Epithelial cell of proximal tubule (primary cell): ENCODE measurements at regions not wholly inside any gene's neighbourhood (a gene's known extent, or its start where the extent isn't known, plus 50 kb on each side); places are given as distances from the start of the nearest gene placed in this dataset.

ENCODE experiments used
- DNase-seq: peaks from one replicate; pipeline ENCODE4 v3.0.0-alpha.2; 2011; ENCODE audit warnings: low read depth
- H3K4me3 ChIP-seq: 2 replicates; pipeline ENCODE4 v1.5.1; 2011; ENCODE audit warnings: low read depth, mild to moderate bottlenecking, low read length
- CTCF ChIP-seq: conservative IDR thresholded peaks from 2 replicates; pipeline ENCODE4 v1.5.1; 2012; ENCODE audit warnings: low read depth, mild to moderate bottlenecking, low read length

GRCh38 chr11:92623055-92623454 lies 346.4 kb upstream of the MTNR1B start:
- H3K4me3 ChIP-seq, result no peak overlapping the region
- TF ChIP-seq CTCF, result no peak
- no peak for DNase-seq

DNA sequence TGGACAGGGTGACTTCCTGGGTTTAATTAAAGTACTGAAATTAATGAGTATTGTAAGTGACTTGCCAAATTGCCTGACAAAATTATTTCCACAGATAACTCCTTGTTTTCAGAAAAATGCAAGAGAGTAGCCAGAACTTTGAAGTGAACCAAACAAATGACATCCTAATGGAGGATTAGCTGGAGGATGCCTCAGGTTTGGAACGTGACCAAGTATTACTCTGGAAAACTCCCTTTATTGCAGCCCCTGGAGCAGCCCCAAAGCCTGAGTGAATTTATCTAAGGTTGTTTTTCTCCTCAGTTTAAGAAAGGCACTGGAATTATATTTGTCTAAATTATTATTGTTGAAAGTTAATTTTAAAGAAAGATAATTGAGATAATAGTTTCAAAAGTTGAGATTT lies 343.6 kb upstream of the MTNR1B start:
- DNase-seq, result no peak
- TF ChIP-seq CTCF, result no peak
- no peak overlapping the region for H3K4me3 ChIP-seq

DNA sequence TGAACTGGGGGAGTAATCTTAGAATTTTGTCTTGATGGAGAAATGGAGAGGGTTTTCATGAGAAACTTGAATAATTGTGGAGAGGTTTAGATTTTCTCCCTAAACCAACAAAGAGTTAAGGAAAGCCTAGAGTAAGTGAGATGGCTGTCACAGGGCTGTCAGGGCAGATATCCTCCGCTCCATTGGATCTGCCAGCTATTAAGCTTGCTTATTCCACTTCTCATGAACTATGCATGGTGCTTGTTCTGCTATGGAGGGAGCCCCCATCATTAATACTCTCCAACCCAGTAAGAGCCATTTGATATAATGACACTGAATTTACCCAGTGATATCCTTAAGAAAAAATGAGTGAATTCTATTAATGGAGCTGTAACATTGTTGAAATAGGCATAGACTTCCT lies 342.8 kb upstream of the MTNR1B start:
- no peak for DNase-seq

DNA sequence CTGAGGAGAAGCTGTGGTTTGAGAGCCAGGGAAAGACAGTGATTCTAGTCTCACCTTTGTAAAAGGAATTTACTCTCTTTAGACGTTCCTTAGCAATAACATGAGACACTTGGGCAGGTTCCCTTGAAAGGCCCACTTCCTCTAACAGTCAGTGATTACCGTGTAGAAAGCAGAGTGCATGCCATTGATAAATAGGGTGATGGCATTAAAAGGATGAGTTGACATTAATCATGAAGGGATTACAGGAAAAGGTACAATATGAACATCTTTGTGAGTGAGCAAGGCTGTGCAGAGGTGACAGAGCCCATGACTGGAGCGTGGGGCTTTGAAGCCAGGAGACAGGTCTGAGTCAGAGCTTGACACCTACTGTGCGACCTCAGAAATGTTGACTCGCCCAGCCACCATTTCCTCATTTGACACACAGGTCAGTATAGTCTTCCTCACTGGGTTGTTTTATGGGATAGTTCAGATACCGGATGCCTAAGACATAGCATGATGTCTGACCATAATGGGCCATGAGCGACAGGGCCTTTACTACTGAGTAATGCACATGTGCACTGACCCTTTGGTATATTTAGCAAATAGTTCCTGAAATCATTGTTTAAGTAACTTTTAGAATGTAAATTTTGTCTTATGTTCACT lies 341.7 kb upstream of the MTNR1B start:
- no peak for DNase-seq
- no peak for TF ChIP-seq CTCF
- no peak overlapping the region for H3K4me3 ChIP-seq

More for the DNA sequence above, 342.8 kb upstream of the MTNR1B start:
- H3K4me3 ChIP-seq, result no peak overlapping the region
- no peak for TF ChIP-seq CTCF

DNA sequence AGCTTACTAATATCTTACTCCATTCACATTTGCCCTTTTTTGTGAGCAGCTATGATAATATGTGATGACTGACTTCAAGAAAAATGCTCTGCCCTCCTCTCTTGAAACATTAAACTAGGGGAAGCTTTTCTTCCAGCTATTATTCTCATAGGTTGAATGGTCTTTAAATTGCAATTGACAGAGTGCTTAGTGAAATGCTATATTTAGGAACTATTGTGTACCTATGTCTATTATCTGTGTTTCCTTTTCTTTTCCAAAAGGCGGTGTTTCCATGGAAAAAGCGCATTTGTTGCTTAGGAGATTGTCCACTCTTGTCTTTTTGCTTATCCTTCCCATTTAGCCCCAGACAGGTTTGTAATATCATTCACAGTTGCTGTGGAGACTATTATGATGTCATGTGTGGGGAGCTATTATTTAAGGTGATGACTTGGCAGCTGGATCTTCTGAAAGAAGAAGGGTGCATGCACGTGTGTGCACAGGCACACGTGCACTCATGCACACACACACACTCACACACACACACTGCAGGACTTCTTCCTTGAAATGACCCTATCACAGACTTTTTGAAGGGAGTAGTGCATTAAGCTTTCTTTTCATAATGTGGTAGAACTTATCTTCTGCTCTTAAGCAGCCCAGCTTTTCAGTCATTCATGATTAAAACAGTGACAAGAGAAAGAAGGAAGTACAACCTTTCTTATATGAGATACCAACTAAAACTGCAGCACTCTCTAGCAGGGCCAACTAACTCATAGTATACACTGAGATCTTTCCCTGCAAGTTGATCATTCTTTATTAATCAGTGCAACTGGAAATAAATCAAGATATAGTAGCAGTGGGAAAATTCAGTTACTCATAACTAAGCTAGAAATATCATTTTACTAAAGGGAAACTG lies 340.8 kb upstream of the MTNR1B start:
- DNase-seq, result no peak
- H3K4me3 ChIP-seq, result no peak overlapping the region
- no peak for TF ChIP-seq CTCF

GRCh38 chr11:92632495-92632894 lies 337.0 kb upstream of the MTNR1B start:
- no peak for TF ChIP-seq CTCF
- H3K4me3 ChIP-seq, result no peak overlapping the region
- no peak for DNase-seq

GRCh38 chr11:92633820-92634219 lies 335.6 kb upstream of the MTNR1B start:
- no peak for TF ChIP-seq CTCF
- no peak for DNase-seq

More at GRCh38 chr11:92633820-92634219, 335.6 kb upstream of the MTNR1B start:
- H3K4me3 ChIP-seq, result no peak overlapping the region
